Activated naive CD4-positive, alpha-beta T cell treated with anti-CD3 and anti-CD28 coated beads for 36 hours (primary cell): ENCODE measurements at regions not wholly inside any gene's neighbourhood (a gene's known extent, or its start where the extent isn't known, plus 50 kb on each side); places are given as distances from the start of the nearest gene placed in this dataset.
"Not testable (repeated sequence)": the region's sequence is repeated elsewhere in the genome, so short reads cannot be mapped to it uniquely, and the experiment has no call there.

Experiments used
- CTCF ChIA-PET: fragments of 350-600 bp; sonication (Branson Sonifier 250); formaldehyde crosslinking; loops from one replicate; lab custom pipeline; 2021; ENCODE audit warnings: antibody characterized with exemption; lab: Charles Lee
- DNase-seq: peaks from one replicate; pipeline ENCODE4 v3.0.0-alpha.2; 2020
- H3K27ac Mint-ChIP-seq: one replicate; pipeline ENCODE4 v1.8.0; 2021; ENCODE audit warnings: mild to moderate bottlenecking, mixed read lengths
- H3K27me3 Mint-ChIP-seq: one replicate; pipeline ENCODE4 v1.8.0; 2021; ENCODE audit warnings: low read depth, mixed read lengths
- H3K36me3 Mint-ChIP-seq: one replicate; pipeline ENCODE4 v1.8.0; 2021; ENCODE audit warnings: low read depth, mixed read lengths
- H3K4me1 Mint-ChIP-seq: one replicate; pipeline ENCODE4 v1.8.0; 2021; ENCODE audit warnings: low read depth, mixed read lengths
- H3K4me3 Mint-ChIP-seq: one replicate; pipeline ENCODE4 v1.8.0; 2021; ENCODE audit warnings: mild to moderate bottlenecking, moderate library complexity, mixed read lengths
- H3K9me3 Mint-ChIP-seq: one replicate; pipeline ENCODE4 v1.8.0; 2021; ENCODE audit warnings: mixed read lengths
- intact Hi-C: fragments of 100-400 bp; cut with micrococcal nuclease; formaldehyde crosslinking; loops from one replicate; pipeline ENCODE4 v1.15.1; 2023

- Mint-ChIP-seq H3K4me1 (no peaks in the 10 kb centered on the region), H3K27me3 (peaks cover 14% of the 10 kb centered on the region), H3K9me3 (peaks cover 17% of the 10 kb centered on the region), H3K27ac (no peak overlapping the region), H3K4me3 (no peak overlapping the region), H3K36me3 (peaks cover 3% of the 10 kb centered on the region)
- intact Hi-C loops = no loop called here
- no peak for DNase-seq
- CTCF ChIA-PET = no interaction called here
These were observed 102.6 kb upstream of the NANOS1 start for GRCh38 chr10:118926903-118927302.

GRCh38 chr10:118927321-118927720, 102.2 kb upstream of the NANOS1 start:
- Mint-ChIP-seq H3K36me3 (peaks cover 3% of the 10 kb centered on the region), H3K27me3 (peaks cover 10% of the 10 kb centered on the region), H3K4me1 (no peaks in the 10 kb centered on the region), H3K9me3 (peaks cover 19% of the 10 kb centered on the region), H3K4me3 (no peak overlapping the region), H3K27ac (no peak overlapping the region)
- intact Hi-C loops = no loop called here
- CTCF ChIA-PET = no interaction called here
- DNase-seq = no peak

GRCh38 chr10:118930614-118931013, 98.9 kb upstream of the NANOS1 start:
- intact Hi-C loops = no loop called here
- Mint-ChIP-seq H3K4me3 (no peak overlapping the region), H3K4me1 (no peaks in the 10 kb centered on the region), H3K27me3 (peaks cover 21% of the 10 kb centered on the region), H3K36me3 (peaks cover 3% of the 10 kb centered on the region), H3K9me3 (peaks cover 21% of the 10 kb centered on the region), H3K27ac (no peak overlapping the region)
- CTCF ChIA-PET = no interaction called here
- no peak for DNase-seq

- DNase-seq = no peak
- Mint-ChIP-seq H3K4me1 (no peaks in the 10 kb centered on the region), H3K9me3 (peaks cover 21% of the 10 kb centered on the region), H3K27ac (no peak overlapping the region), H3K36me3 (peaks cover 3% of the 10 kb centered on the region), H3K27me3 (peaks cover 19% of the 10 kb centered on the region), H3K4me3 (no peak overlapping the region)
- intact Hi-C loops = no loop called here
- CTCF ChIA-PET = no interaction called here
These were observed 98.1 kb upstream of the NANOS1 start for GRCh38 chr10:118931436-118931835.

GRCh38 chr10:118932154-118932553, 97.4 kb upstream of the NANOS1 start:
- H3K27ac Mint-ChIP-seq, DNase-seq, H3K4me1 Mint-ChIP-seq, H3K36me3 Mint-ChIP-seq, CTCF ChIA-PET, H3K4me3 Mint-ChIP-seq, intact Hi-C loops: not testable (repeated sequence)
- H3K9me3 Mint-ChIP-seq = peaks cover 21% of the 10 kb centered on the region
- H3K27me3 Mint-ChIP-seq = peaks cover 19% of the 10 kb centered on the region

GRCh38 chr10:118937226-118937625, 92.3 kb upstream of the NANOS1 start:
- Mint-ChIP-seq H3K4me3 (no peak overlapping the region), H3K9me3 (peaks cover 2% of the 10 kb centered on the region), H3K4me1 (no peaks in the 10 kb centered on the region), H3K27me3 (peaks cover 28% of the 10 kb centered on the region), H3K36me3 (no peaks in the 10 kb centered on the region), H3K27ac (no peak overlapping the region)
- CTCF ChIA-PET = no interaction called here
- intact Hi-C loops = no loop called here
- DNase-seq = no peak

- CTCF ChIA-PET = no interaction called here
- Mint-ChIP-seq H3K27me3 (peaks cover 16% of the 10 kb centered on the region), H3K4me1 (no peaks in the 10 kb centered on the region), H3K36me3 (no peaks in the 10 kb centered on the region), H3K27ac (no peak overlapping the region), H3K9me3 (no peaks in the 10 kb centered on the region), H3K4me3 (no peak overlapping the region)
- no peak for DNase-seq
- intact Hi-C loops = no loop called here
These were observed 90.1 kb upstream of the NANOS1 start for GRCh38 chr10:118939211-118940007.

- intact Hi-C loops = no loop called here
- no peak overlapping the region for H3K27ac Mint-ChIP-seq
- CTCF ChIA-PET = no interaction called here
- no peak for DNase-seq
- peaks cover 15% of the 10 kb centered on the region for H3K27me3 Mint-ChIP-seq
- H3K9me3 Mint-ChIP-seq = no peaks in the 10 kb centered on the region
- H3K36me3 Mint-ChIP-seq = no peaks in the 10 kb centered on the region
- no peak overlapping the region for H3K4me3 Mint-ChIP-seq
- H3K4me1 Mint-ChIP-seq = no peaks in the 10 kb centered on the region
These were observed 89.1 kb upstream of the NANOS1 start for GRCh38 chr10:118940386-118940785.

GRCh38 chr10:118943253-118943652, 86.3 kb upstream of the NANOS1 start:
- Mint-ChIP-seq H3K9me3 (no peaks in the 10 kb centered on the region), H3K36me3 (no peaks in the 10 kb centered on the region), H3K27me3 (peaks cover 9% of the 10 kb centered on the region), H3K27ac (no peak overlapping the region), H3K4me1 (no peaks in the 10 kb centered on the region), H3K4me3 (no peak overlapping the region)
- DNase-seq = no peak
- CTCF ChIA-PET = no interaction called here
- intact Hi-C loops = no loop called here

GRCh38 chr10:118944959-118945633, 84.4 kb upstream of the NANOS1 start:
- Mint-ChIP-seq H3K27ac (no peak overlapping the region), H3K9me3 (no peaks in the 10 kb centered on the region), H3K4me3 (no peak overlapping the region), H3K27me3 (peaks cover 9% of the 10 kb centered on the region), H3K36me3 (no peaks in the 10 kb centered on the region), H3K4me1 (no peaks in the 10 kb centered on the region)
- DNase-seq = no peak
- CTCF ChIA-PET = no interaction called here
- intact Hi-C loops = no loop called here

GRCh38 chr10:118948786-118949185, 80.7 kb upstream of the NANOS1 start:
- Mint-ChIP-seq H3K4me1 (no peaks in the 10 kb centered on the region), H3K36me3 (no peaks in the 10 kb centered on the region), H3K4me3 (no peak overlapping the region), H3K27me3 (peaks cover 3% of the 10 kb centered on the region), H3K27ac (no peak overlapping the region), H3K9me3 (no peaks in the 10 kb centered on the region)
- CTCF ChIA-PET = no interaction called here
- no peak for DNase-seq
- intact Hi-C loops = no loop called here

GRCh38 chr10:118950190-118950680, 79.3 kb upstream of the NANOS1 start:
- H3K9me3 Mint-ChIP-seq = no peaks in the 10 kb centered on the region
- CTCF ChIA-PET = no interaction called here
- no peak for DNase-seq
- no peaks in the 10 kb centered on the region for H3K36me3 Mint-ChIP-seq
- no peak overlapping the region for H3K4me3 Mint-ChIP-seq
- no peaks in the 10 kb centered on the region for H3K4me1 Mint-ChIP-seq
- H3K27ac Mint-ChIP-seq = no peak overlapping the region
- peaks cover 7% of the 10 kb centered on the region for H3K27me3 Mint-ChIP-seq
- intact Hi-C loops = no loop called here
